GM23338 (cell line): ENCODE measurements at regions not wholly inside any gene's neighbourhood (a gene's known extent, or its start where the extent isn't known, plus 50 kb on each side); places are given as distances from the start of the nearest gene placed in this dataset.

Experiments used
- ATAC-seq: fragments of 200-7000 bp; cut with Tn5 transposase; 3 replicates; pipeline ENCODE4 v1.9.1; 2020
- DNase-seq: peaks from one replicate; pipeline ENCODE4 v3.0.0-alpha.2; 2015; ENCODE audit warnings: low spot score
- H2AFZ ChIP-seq: fragments of 200-600 bp; sonication (generic); 2 replicates; pipeline ENCODE4 v1.8.0; 2016; ENCODE audit warnings: antibody characterized with exemption, mild to moderate bottlenecking, moderate library complexity
- H3F3A ChIP-seq: fragments of 200-600 bp; sonication (generic); replicated peaks from 2 replicates; pipeline ENCODE4 v1.8.0; 2017; ENCODE audit warnings: antibody characterized with exemption, mixed run types, low read depth
- H3K27ac ChIP-seq: fragments of 200-600 bp; sonication (generic); 2 replicates; pipeline ENCODE4 v1.6.1; 2016; ENCODE audit warnings: low read depth
- H3K27me3 ChIP-seq: fragments of 200-600 bp; sonication (generic); 2 replicates; pipeline ENCODE4 v1.8.0; 2016; ENCODE audit warnings: mild to moderate bottlenecking, mixed run types, moderate library complexity; ENCODE audit not compliant: insufficient read depth
- H3K36me3 ChIP-seq: fragments of 200-600 bp; sonication (generic); 2 replicates; pipeline ENCODE4 v1.8.0; 2016; ENCODE audit warnings: mild to moderate bottlenecking; ENCODE audit not compliant: insufficient read depth
- H3K4me1 ChIP-seq: fragments of 200-600 bp; sonication (generic); 2 replicates; pipeline ENCODE4 v1.8.0; 2016; ENCODE audit warnings: mild to moderate bottlenecking, moderate library complexity; ENCODE audit not compliant: insufficient read depth
- H3K4me2 ChIP-seq: fragments of 200-600 bp; sonication (generic); 2 replicates; pipeline ENCODE4 v1.7.1; 2017; ENCODE audit warnings: mixed run types
- H3K4me3 ChIP-seq: fragments of 200-600 bp; sonication (generic); 2 replicates; pipeline ENCODE4 v1.6.1; 2016; ENCODE audit warnings: mixed run types
- H3K79me2 ChIP-seq: fragments of 200-600 bp; sonication (generic); replicated peaks from 2 replicates; pipeline ENCODE4 v1.8.0; 2017; ENCODE audit warnings: mild to moderate bottlenecking; ENCODE audit not compliant: insufficient read depth
- H3K9me2 ChIP-seq: fragments of 200-600 bp; sonication (generic); 2 replicates; pipeline ENCODE4 v1.8.0; 2017; ENCODE audit not compliant: insufficient read depth
- H4K20me1 ChIP-seq: fragments of 200-600 bp; sonication (generic); replicated peaks from 2 replicates; pipeline ENCODE4 v1.8.0; 2017; ENCODE audit warnings: mild to moderate bottlenecking; ENCODE audit not compliant: insufficient read depth
- H3K27ac Mint-ChIP-seq: 2 replicates; pipeline ENCODE4 v1.8.0; 2020; ENCODE audit warnings: inconsistent platforms, mild to moderate bottlenecking, moderate library complexity, mixed read lengths
- H3K27me3 Mint-ChIP-seq: 3 replicates; pipeline ENCODE4 v1.8.0; 2022; ENCODE audit warnings: low read depth, mild to moderate bottlenecking, moderate library complexity, mixed read lengths, inconsistent platforms; ENCODE audit not compliant: insufficient read depth, poor library complexity
- H3K36me3 Mint-ChIP-seq: 3 replicates; pipeline ENCODE4 v1.8.0; 2021; ENCODE audit warnings: low read depth, mild to moderate bottlenecking, inconsistent platforms, moderate library complexity, mixed read lengths
- H3K4me1 Mint-ChIP-seq: 3 replicates; pipeline ENCODE4 v1.8.0; 2020; ENCODE audit warnings: mild to moderate bottlenecking, inconsistent platforms, mixed read lengths
- H3K4me3 Mint-ChIP-seq: 3 replicates; pipeline ENCODE4 v1.8.0; 2021; ENCODE audit warnings: moderate library complexity, mild to moderate bottlenecking, inconsistent platforms, mixed read lengths
- H3K9me3 Mint-ChIP-seq: 3 replicates; pipeline ENCODE4 v1.8.0; 2020; ENCODE audit warnings: moderate library complexity, mild to moderate bottlenecking, inconsistent platforms, mixed read lengths
- CREB1 ChIP-seq: fragments of 250-450 bp; sonication (Bioruptor Pico); IDR thresholded peaks from 2 replicates; pipeline ENCODE4 v1.5.0; 2020; ENCODE audit warnings: low read depth, mild to moderate bottlenecking, moderate library complexity
- CTCF ChIP-seq, 2 experiments: fragments of 200-600 bp in 1 of 2; sonication (generic) in 1 of 2; conservative IDR thresholded peaks; 2 replicates each; pipeline versions ENCODE4 v1.5.1 to v1.6.1; 2016 to 2017; ENCODE audit warnings: antibody characterized with exemption in 2 of 2, low read depth in 2 of 2, mild to moderate bottlenecking in 2 of 2, moderate library complexity in 1 of 2
- ETS1 ChIP-seq: IDR thresholded peaks from 2 replicates; pipeline ENCODE4 v1.6.1; 2016; ENCODE audit warnings: antibody characterized with exemption
- EZH2 ChIP-seq: fragments of 200-600 bp; sonication (generic); IDR thresholded peaks from one replicate; pipeline ENCODE4 v1.8.0; 2017; ENCODE audit warnings: antibody characterized with exemption, mild to moderate bottlenecking, low read depth; ENCODE audit not compliant: unreplicated experiment
- NANOG ChIP-seq: IDR thresholded peaks from 2 replicates; pipeline ENCODE4 v1.6.1; 2016; ENCODE audit warnings: antibody characterized with exemption, borderline replicate concordance
- POLR2AphosphoS5 ChIP-seq: IDR thresholded peaks from 2 replicates; pipeline ENCODE4 v1.6.1; 2016; ENCODE audit warnings: antibody characterized with exemption, low read depth
- REST ChIP-seq: IDR thresholded peaks from one replicate; pipeline ENCODE4 v1.6.1; 2018; ENCODE audit warnings: antibody characterized with exemption; ENCODE audit not compliant: unreplicated experiment
- STAT1 ChIP-seq: IDR thresholded peaks from one replicate; pipeline ENCODE4 v1.6.1; 2016; ENCODE audit warnings: antibody characterized with exemption; ENCODE audit not compliant: unreplicated experiment
- ZNF114 ChIP-seq: fragments of 250-450 bp; sonication (Bioruptor Pico); IDR thresholded peaks from 2 replicates; pipeline ENCODE4 v1.5.0; 2020; ENCODE audit warnings: mild to moderate bottlenecking, moderate library complexity
- ZNF331 ChIP-seq: fragments of 250-450 bp; sonication (Bioruptor Pico); IDR thresholded peaks from 2 replicates; pipeline ENCODE4 v1.5.0; 2020; ENCODE audit warnings: low read depth, mild to moderate bottlenecking, moderate library complexity
- ZNF462 ChIP-seq: fragments of 250-450 bp; sonication (Bioruptor Pico); IDR thresholded peaks from 2 replicates; pipeline ENCODE4 v1.5.0; 2020; ENCODE audit warnings: mild to moderate bottlenecking, moderate library complexity

GRCh38 chr1:60311838-60312237, 238.3 kb upstream of the C1orf87 start (continued):
- TF ChIP-seq ETS1 (no peak), ZNF462 (no peak), CREB1 (no peak), ZNF114 (CRISPR knock-in tag) (no peak), ZNF331 (CRISPR knock-in tag) (no peak), NANOG (no peak)

- Mint-ChIP-seq H3K27me3 (no peaks in the 10 kb centered on the region), H3K27ac (no peak overlapping the region), H3K9me3 (no peaks in the 10 kb centered on the region), H3K36me3 (no peaks in the 10 kb centered on the region), H3K4me3 (no peak overlapping the region), H3K4me1 (no peaks in the 10 kb centered on the region)
- Histone ChIP-seq H2AFZ (no peak overlapping the region), H3F3A (no peaks in the 10 kb centered on the region), H3K4me2 (no peak overlapping the region), H4K20me1 (no peaks in the 10 kb centered on the region), H3K27ac (no peak overlapping the region), H3K4me1 (no peaks in the 10 kb centered on the region), H3K4me3 (no peak overlapping the region), H3K36me3 (no peaks in the 10 kb centered on the region), H3K27me3 (no peaks in the 10 kb centered on the region), H3K9me2 (no peaks in the 10 kb centered on the region), H3K79me2 (no peaks in the 10 kb centered on the region)
- DNase-seq (no peak), ATAC-seq (no peak)
- TF ChIP-seq ZNF331 (CRISPR knock-in tag) (no peak), REST (no peak), NANOG (no peak), ZNF114 (CRISPR knock-in tag) (no peak), STAT1 (no peak), CTCF (conservative IDR thresholded peaks at IDR 0.05; ENCODE audit: low read depth in 2 of 2) (no peak), CREB1 (no peak), ETS1 (no peak), EZH2 (no peak), POLR2AphosphoS5 (no peak)
Observed at GRCh38 chr1:60299581-60299980, 226.0 kb upstream of the C1orf87 start.
